GM23338 (cell line): ENCODE measurements at regions not wholly inside any gene's neighbourhood (a gene's known extent, or its start where the extent isn't known, plus 50 kb on each side); places are given as distances from the start of the nearest gene placed in this dataset.

Experiments
- ATAC-seq: fragments of 200-7000 bp; cut with Tn5 transposase; 3 replicates; pipeline ENCODE4 v1.9.1; 2020
- DNase-seq: peaks from one replicate; pipeline ENCODE4 v3.0.0-alpha.2; 2015; ENCODE audit warnings: low spot score
- H2AFZ ChIP-seq: fragments of 200-600 bp; sonication (generic); 2 replicates; pipeline ENCODE4 v1.8.0; 2016; ENCODE audit warnings: antibody characterized with exemption, mild to moderate bottlenecking, moderate library complexity
- H3F3A ChIP-seq: fragments of 200-600 bp; sonication (generic); replicated peaks from 2 replicates; pipeline ENCODE4 v1.8.0; 2017; ENCODE audit warnings: antibody characterized with exemption, mixed run types, low read depth
- H3K27ac ChIP-seq: fragments of 200-600 bp; sonication (generic); 2 replicates; pipeline ENCODE4 v1.6.1; 2016; ENCODE audit warnings: low read depth
- H3K27me3 ChIP-seq: fragments of 200-600 bp; sonication (generic); 2 replicates; pipeline ENCODE4 v1.8.0; 2016; ENCODE audit warnings: mild to moderate bottlenecking, mixed run types, moderate library complexity; ENCODE audit not compliant: insufficient read depth
- H3K36me3 ChIP-seq: fragments of 200-600 bp; sonication (generic); 2 replicates; pipeline ENCODE4 v1.8.0; 2016; ENCODE audit warnings: mild to moderate bottlenecking; ENCODE audit not compliant: insufficient read depth
- H3K4me1 ChIP-seq: fragments of 200-600 bp; sonication (generic); 2 replicates; pipeline ENCODE4 v1.8.0; 2016; ENCODE audit warnings: mild to moderate bottlenecking, moderate library complexity; ENCODE audit not compliant: insufficient read depth
- H3K4me2 ChIP-seq: fragments of 200-600 bp; sonication (generic); 2 replicates; pipeline ENCODE4 v1.7.1; 2017; ENCODE audit warnings: mixed run types
- H3K4me3 ChIP-seq: fragments of 200-600 bp; sonication (generic); 2 replicates; pipeline ENCODE4 v1.6.1; 2016; ENCODE audit warnings: mixed run types
- H3K79me2 ChIP-seq: fragments of 200-600 bp; sonication (generic); replicated peaks from 2 replicates; pipeline ENCODE4 v1.8.0; 2017; ENCODE audit warnings: mild to moderate bottlenecking; ENCODE audit not compliant: insufficient read depth
- H3K9me2 ChIP-seq: fragments of 200-600 bp; sonication (generic); 2 replicates; pipeline ENCODE4 v1.8.0; 2017; ENCODE audit not compliant: insufficient read depth
- H4K20me1 ChIP-seq: fragments of 200-600 bp; sonication (generic); replicated peaks from 2 replicates; pipeline ENCODE4 v1.8.0; 2017; ENCODE audit warnings: mild to moderate bottlenecking; ENCODE audit not compliant: insufficient read depth
- H3K27ac Mint-ChIP-seq: 2 replicates; pipeline ENCODE4 v1.8.0; 2020; ENCODE audit warnings: inconsistent platforms, mild to moderate bottlenecking, moderate library complexity, mixed read lengths
- H3K27me3 Mint-ChIP-seq: 3 replicates; pipeline ENCODE4 v1.8.0; 2022; ENCODE audit warnings: low read depth, mild to moderate bottlenecking, moderate library complexity, mixed read lengths, inconsistent platforms; ENCODE audit not compliant: insufficient read depth, poor library complexity
- H3K36me3 Mint-ChIP-seq: 3 replicates; pipeline ENCODE4 v1.8.0; 2021; ENCODE audit warnings: low read depth, mild to moderate bottlenecking, inconsistent platforms, moderate library complexity, mixed read lengths
- H3K4me1 Mint-ChIP-seq: 3 replicates; pipeline ENCODE4 v1.8.0; 2020; ENCODE audit warnings: mild to moderate bottlenecking, inconsistent platforms, mixed read lengths
- H3K4me3 Mint-ChIP-seq: 3 replicates; pipeline ENCODE4 v1.8.0; 2021; ENCODE audit warnings: moderate library complexity, mild to moderate bottlenecking, inconsistent platforms, mixed read lengths
- H3K9me3 Mint-ChIP-seq: 3 replicates; pipeline ENCODE4 v1.8.0; 2020; ENCODE audit warnings: moderate library complexity, mild to moderate bottlenecking, inconsistent platforms, mixed read lengths
- CREB1 ChIP-seq: fragments of 250-450 bp; sonication (Bioruptor Pico); IDR thresholded peaks from 2 replicates; pipeline ENCODE4 v1.5.0; 2020; ENCODE audit warnings: low read depth, mild to moderate bottlenecking, moderate library complexity
- CTCF ChIP-seq, 2 experiments: fragments of 200-600 bp in 1 of 2; sonication (generic) in 1 of 2; conservative IDR thresholded peaks; 2 replicates each; pipeline versions ENCODE4 v1.5.1 to v1.6.1; 2016 to 2017; ENCODE audit warnings: antibody characterized with exemption in 2 of 2, low read depth in 2 of 2, mild to moderate bottlenecking in 2 of 2, moderate library complexity in 1 of 2
- ETS1 ChIP-seq: IDR thresholded peaks from 2 replicates; pipeline ENCODE4 v1.6.1; 2016; ENCODE audit warnings: antibody characterized with exemption
- EZH2 ChIP-seq: fragments of 200-600 bp; sonication (generic); IDR thresholded peaks from one replicate; pipeline ENCODE4 v1.8.0; 2017; ENCODE audit warnings: antibody characterized with exemption, mild to moderate bottlenecking, low read depth; ENCODE audit not compliant: unreplicated experiment
- EZH2phosphoT487 ChIP-seq: fragments of 200-600 bp; sonication (generic); IDR thresholded peaks from one replicate; pipeline ENCODE4 v1.8.1; 2018; ENCODE audit warnings: antibody characterized with exemption; ENCODE audit not compliant: unreplicated experiment
- POLR2AphosphoS5 ChIP-seq: IDR thresholded peaks from 2 replicates; pipeline ENCODE4 v1.6.1; 2016; ENCODE audit warnings: antibody characterized with exemption, low read depth
- STAT1 ChIP-seq: IDR thresholded peaks from one replicate; pipeline ENCODE4 v1.6.1; 2016; ENCODE audit warnings: antibody characterized with exemption; ENCODE audit not compliant: unreplicated experiment
- ZNF114 ChIP-seq: fragments of 250-450 bp; sonication (Bioruptor Pico); IDR thresholded peaks from 2 replicates; pipeline ENCODE4 v1.5.0; 2020; ENCODE audit warnings: mild to moderate bottlenecking, moderate library complexity
- ZNF331 ChIP-seq: fragments of 250-450 bp; sonication (Bioruptor Pico); IDR thresholded peaks from 2 replicates; pipeline ENCODE4 v1.5.0; 2020; ENCODE audit warnings: low read depth, mild to moderate bottlenecking, moderate library complexity
- ZNF462 ChIP-seq: fragments of 250-450 bp; sonication (Bioruptor Pico); IDR thresholded peaks from 2 replicates; pipeline ENCODE4 v1.5.0; 2020; ENCODE audit warnings: mild to moderate bottlenecking, moderate library complexity

GRCh38 chr3:102353805-102354204 lies 81.0 kb upstream of the ZPLD1 start (continued):
- no peak for TF ChIP-seq ZNF462 (CRISPR knock-in tag)
- no peak for TF ChIP-seq ZNF331 (CRISPR knock-in tag)
- no peak for TF ChIP-seq EZH2
- no peak for TF ChIP-seq STAT1
- no peak for TF ChIP-seq ZNF114 (CRISPR knock-in tag)
- TF ChIP-seq ETS1: no peak

GRCh38 chr3:102354818-102355515 lies 79.8 kb upstream of the ZPLD1 start:
- TF ChIP-seq CTCF (conservative IDR thresholded peaks at IDR 0.05; ENCODE audit: low read depth in 2 of 2): no peak
- TF ChIP-seq CREB1 (CRISPR knock-in tag): no peak
- no peak for TF ChIP-seq EZH2phosphoT487
- no peak for TF ChIP-seq POLR2AphosphoS5
- TF ChIP-seq STAT1: no peak
- peaks cover 8% of the 10 kb centered on the region; the same call in 1 of the 2 replicates for H3K9me2 ChIP-seq
- no peak overlapping the region for H3K27ac Mint-ChIP-seq
- DNase-seq (no peak), ATAC-seq (no peak)
- H3K4me3 Mint-ChIP-seq: no peak overlapping the region
- no peaks in the 10 kb centered on the region for H3K36me3 ChIP-seq
- no peaks in the 10 kb centered on the region for H3K27me3 Mint-ChIP-seq
- H3K9me3 Mint-ChIP-seq: no peaks in the 10 kb centered on the region
- H3K4me3 ChIP-seq: no peak overlapping the region
- H3F3A ChIP-seq: no peaks in the 10 kb centered on the region
- no peak overlapping the region for H3K4me2 ChIP-seq
- peaks cover 22% of the 10 kb centered on the region for H3K4me1 Mint-ChIP-seq
- no peaks in the 10 kb centered on the region for H3K36me3 Mint-ChIP-seq
- no peak overlapping the region for H3K27ac ChIP-seq
- H2AFZ ChIP-seq: no peak overlapping the region
- no peaks in the 10 kb centered on the region for H4K20me1 ChIP-seq
- no peaks in the 10 kb centered on the region for H3K79me2 ChIP-seq
- H3K4me1 ChIP-seq: peaks cover 8% of the 10 kb centered on the region; the same call in 1 of the 2 replicates
- H3K27me3 ChIP-seq: no peaks in the 10 kb centered on the region
